HG02759 (cell line): ENCODE measurements at regions not wholly inside any gene's neighbourhood (a gene's known extent, or its start where the extent isn't known, plus 50 kb on each side); places are given as distances from the start of the nearest gene placed in this dataset.

Experiments
- ATAC-seq: cut with Tn5 transposase; IDR thresholded peaks from one replicate; pipeline ENCODE4 v1.9.1; 2021; ENCODE audit warnings: mild to moderate bottlenecking, moderate library complexity; ENCODE audit not compliant: unreplicated experiment

GRCh38 chr11:81472646-81473045, 1261.0 kb downstream of the FAM181B start:
- no peak for ATAC-seq

GRCh38 chr11:81470446-81470845, 1263.2 kb downstream of the FAM181B start:
- ATAC-seq = no peak

GRCh38 chr11:81459766-81460306, 1273.8 kb downstream of the FAM181B start:
- ATAC-seq = no peak

DNA sequence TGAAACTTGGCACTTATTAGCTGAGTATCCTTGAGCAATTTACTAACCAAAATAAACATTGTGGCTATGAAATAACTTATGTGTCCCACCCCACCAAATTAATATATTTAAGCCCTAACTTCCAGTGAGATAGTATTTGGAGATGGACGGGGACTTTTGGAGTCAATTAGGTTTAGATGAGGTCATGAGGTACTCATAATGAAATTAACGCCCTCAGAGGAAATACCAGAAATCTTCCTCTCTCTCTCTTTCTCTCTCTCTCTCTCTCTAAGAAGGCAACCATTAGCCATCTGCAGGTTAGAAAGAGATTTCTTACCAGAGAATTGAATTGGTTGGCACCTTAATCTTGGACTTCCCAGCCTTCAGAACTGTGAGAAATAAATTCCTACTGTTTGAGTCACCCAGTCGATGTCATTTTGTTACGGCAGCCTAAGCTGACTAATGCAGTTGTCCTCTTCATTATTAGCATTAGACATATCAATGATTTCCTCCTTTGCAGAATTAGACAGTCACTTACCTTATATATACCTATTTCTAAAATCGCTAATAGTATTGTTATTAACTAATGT, 1284.0 kb downstream of the FAM181B start:
- no peak for ATAC-seq

- no peak for ATAC-seq
Measured at GRCh38 chr11:81444297-81444696, 1289.4 kb downstream of the FAM181B start.

DNA sequence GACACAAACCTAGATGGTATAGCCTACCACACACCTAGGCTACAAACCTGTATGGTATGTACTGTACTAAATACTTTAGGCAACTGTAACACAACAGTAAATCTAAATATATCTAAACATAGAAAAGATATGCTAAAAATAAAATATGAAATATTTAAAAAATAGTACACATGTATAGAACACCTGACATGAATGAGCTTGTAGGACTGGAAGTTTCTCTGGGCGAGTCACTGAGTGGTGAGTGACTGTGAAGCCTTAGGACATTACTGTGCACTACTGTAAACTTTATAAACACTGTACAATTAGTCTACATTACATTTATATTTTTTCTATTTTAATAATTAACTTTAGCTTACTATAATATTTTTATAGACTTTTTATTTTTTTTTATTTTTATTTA, 1301.3 kb downstream of the FAM181B start:
- no peak for ATAC-seq

DNA sequence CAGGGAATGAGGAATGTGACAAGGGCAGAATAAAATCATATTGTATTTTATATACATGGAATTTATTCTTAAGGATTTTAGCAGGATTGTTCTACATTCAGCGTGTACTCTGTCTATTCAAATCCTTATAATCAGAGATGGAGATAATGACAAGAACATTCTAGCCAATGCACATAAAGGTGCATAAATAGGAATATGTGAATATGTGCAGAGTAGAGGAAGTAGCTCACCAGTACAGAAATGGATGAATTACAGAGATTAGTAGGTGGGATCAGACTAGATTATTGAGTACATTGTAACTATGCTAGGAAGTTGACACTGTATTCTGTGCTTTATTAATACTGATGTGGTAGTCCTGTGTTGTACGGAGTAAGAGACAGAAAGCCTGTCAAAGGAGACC, 1308.8 kb downstream of the FAM181B start:
- no peak for ATAC-seq

DNA sequence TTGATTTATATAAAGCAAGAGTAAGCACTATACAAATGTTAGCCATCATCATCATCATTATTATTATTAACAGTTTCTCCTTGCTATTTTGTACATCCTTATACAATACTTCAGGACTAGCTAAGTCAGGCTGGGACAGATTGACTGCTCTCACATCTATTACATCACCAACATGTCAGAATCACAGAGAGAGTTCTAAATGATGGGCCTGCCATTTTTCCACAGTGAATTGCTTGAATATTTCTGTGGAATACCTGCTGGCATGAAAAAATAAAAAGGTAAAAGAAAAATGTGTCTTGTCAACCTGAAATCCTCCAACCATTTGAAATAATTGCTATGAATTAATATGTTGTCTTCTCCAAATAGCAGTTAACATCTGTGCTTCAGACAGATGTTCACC, 1311.3 kb downstream of the FAM181B start:
- no peak for ATAC-seq

GRCh38 chr11:81421251-81421860, 1312.3 kb downstream of the FAM181B start:
- no peak for ATAC-seq

GRCh38 chr11:81420668-81421250, 1312.9 kb downstream of the FAM181B start:
- ATAC-seq = no peak

DNA sequence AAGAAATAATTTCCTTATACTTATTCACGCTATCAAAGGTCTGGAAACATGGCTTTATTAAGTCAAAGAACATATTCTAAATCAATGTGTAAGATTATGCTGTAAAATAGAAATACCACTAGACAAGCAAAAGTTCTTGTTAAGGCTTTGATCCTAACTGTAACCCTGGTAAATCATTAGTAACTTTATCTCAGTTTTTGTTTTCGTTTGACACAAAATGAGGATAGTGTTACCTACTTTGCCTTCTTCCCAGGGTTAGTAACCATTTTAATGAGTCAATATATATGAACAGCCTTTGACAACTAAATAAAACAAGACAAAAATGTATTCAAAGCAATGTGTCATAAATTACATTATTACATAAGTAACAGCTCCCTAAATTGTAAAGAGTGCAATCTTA, 1336.3 kb downstream of the FAM181B start:
- no peak for ATAC-seq

GRCh38 chr11:81394311-81394710, 1339.4 kb downstream of the FAM181B start:
- no peak for ATAC-seq

DNA sequence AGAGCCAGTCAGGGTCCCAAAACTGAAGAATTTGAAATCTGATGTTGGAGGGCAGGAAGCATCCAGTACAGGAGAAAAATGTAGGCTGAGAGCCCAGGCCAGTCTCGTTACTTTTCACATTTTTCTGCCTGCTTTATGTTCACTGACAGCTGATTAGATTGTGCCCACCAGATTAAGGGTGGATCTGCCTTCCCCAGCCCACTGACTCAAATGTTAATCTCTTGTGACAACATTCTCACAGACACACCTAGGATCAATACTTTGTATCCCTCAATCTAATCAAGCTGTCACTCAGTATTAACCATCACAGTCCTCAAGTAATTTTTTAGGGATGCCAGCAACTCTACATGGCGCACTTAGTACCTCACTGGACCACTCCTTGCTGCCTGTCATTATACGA, 1345.3 kb downstream of the FAM181B start:
- no peak for ATAC-seq

GRCh38 chr11:81380395-81380794, 1353.3 kb downstream of the FAM181B start:
- no peak for ATAC-seq

GRCh38 chr11:81377418-81377817, 1356.2 kb downstream of the FAM181B start:
- no peak for ATAC-seq

DNA sequence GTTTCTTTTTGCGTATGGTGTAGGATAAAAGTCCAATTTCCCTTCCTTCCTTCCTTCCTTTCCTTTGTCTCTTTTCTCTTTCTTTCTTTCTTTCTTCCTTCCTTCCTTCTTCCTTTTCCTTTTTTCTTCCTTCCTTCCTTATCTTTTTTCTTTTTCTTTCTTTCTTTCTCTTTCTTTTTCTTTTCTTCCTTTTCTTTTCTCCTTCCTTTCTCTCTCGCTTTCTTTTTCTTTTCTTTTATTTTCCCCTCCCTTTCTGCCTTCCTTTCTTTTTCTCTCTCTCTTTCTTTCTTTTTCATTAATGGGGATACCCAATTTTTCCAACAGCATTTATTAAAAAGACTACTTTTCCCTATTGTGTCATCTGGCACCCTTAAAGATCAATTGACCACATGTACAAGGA, 1359.7 kb downstream of the FAM181B start:
- no peak for ATAC-seq

DNA sequence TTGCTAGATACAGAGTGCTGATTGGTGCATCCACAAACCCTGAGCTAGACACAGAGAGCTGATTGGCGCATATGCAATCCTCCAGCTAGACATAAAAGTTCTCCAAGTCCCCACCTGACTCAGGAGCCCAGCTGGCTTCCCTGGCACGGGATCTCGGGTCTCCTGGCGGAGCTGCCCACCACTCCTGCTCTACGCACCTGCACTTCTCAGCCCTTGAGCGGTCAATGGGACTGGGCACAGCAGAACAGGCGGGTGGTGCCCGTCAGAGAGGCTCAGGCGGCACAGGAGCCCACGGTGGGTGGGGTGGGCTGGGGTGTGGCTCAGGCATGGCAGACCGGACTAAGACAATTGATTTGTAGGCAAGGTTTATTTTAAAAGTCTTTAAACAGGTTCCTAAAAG, 1365.5 kb downstream of the FAM181B start:
- no peak for ATAC-seq

- no peak for ATAC-seq
Measured at GRCh38 chr11:81365496-81365895, 1368.2 kb downstream of the FAM181B start.

- no peak for ATAC-seq
Measured at GRCh38 chr11:81359476-81359875, 1374.2 kb downstream of the FAM181B start.

GRCh38 chr11:81345609-81346008, 1388.1 kb downstream of the FAM181B start:
- no peak for ATAC-seq

GRCh38 chr11:81342966-81343365, 1390.7 kb downstream of the FAM181B start:
- no peak for ATAC-seq

GRCh38 chr11:81340225-81340624, 1393.4 kb downstream of the FAM181B start:
- ATAC-seq = no peak
